H1 (cell line): ENCODE measurements at regions not wholly inside any gene's neighbourhood (a gene's known extent, or its start where the extent isn't known, plus 50 kb on each side); places are given as distances from the start of the nearest gene placed in this dataset.

ENCODE experiments used
- POLR2A ChIP-seq, 2 experiments: IDR thresholded peaks; 1 replicate in 1 of 2; 2 replicates in 1 of 2; pipeline ENCODE4 v1.6.1; 2011; ENCODE audit warnings: low read depth in 2 of 2, low read length in 2 of 2, mild to moderate bottlenecking in 2 of 2; ENCODE audit errors: control extremely low read depth in 1 of 2
- POLR2AphosphoS5 ChIP-seq: IDR thresholded peaks from 2 replicates; pipeline ENCODE4 v1.6.1; 2011; ENCODE audit warnings: low read depth, low read length
- SP1 ChIP-seq: IDR thresholded peaks from 2 replicates; pipeline ENCODE4 v1.6.1; 2011; ENCODE audit warnings: low read depth, low read length

- TF ChIP-seq SP1, result no peak
- no peak for TF ChIP-seq POLR2A (IDR thresholded peaks at IDR 0.05; ENCODE audit: control extremely low read depth in 1 of 2, low read depth in 2 of 2, low read length in 2 of 2)
- no peak for TF ChIP-seq POLR2AphosphoS5
These were observed 252.6 kb downstream of the ACTL7B start (continued) for GRCh38 chr9:108603141-108603540.
